ENCODE measurements at regions not wholly inside any gene's neighbourhood (a gene's known extent, or its start where the extent isn't known, plus 50 kb on each side); places are given as distances from the start of the nearest gene placed in this dataset.
A peak's percentile ranks its signal among the peaks of the same experiment; 100 is the strongest.
"Not testable (repeated sequence)": the region's sequence is repeated elsewhere in the genome, so short reads cannot be mapped to it uniquely, and the experiment has no call there.

GRCh38 chr21:14008436-14008835 is 202.3 kb downstream of the LIPI start:
- not testable (repeated sequence) for DNase-seq (ENCODE audit: low read depth in 2 of 2)

- not testable (repeated sequence) for DNase-seq (ENCODE audit: low read depth in 2 of 2)
Measured at GRCh38 chr21:14008006-14008405, 202.7 kb downstream of the LIPI start.

GRCh38 chr21:14006144-14006543 is 204.6 kb downstream of the LIPI start:
- DNase-seq (ENCODE audit: low read depth in 2 of 2): not testable (repeated sequence)

- not testable (repeated sequence) for DNase-seq (ENCODE audit: low read depth in 2 of 2)
Measured at GRCh38 chr21:13986996-13987958, 223.5 kb downstream of the LIPI start.

- not testable (repeated sequence) for DNase-seq (ENCODE audit: low read depth in 2 of 2)
Measured at GRCh38 chr21:13985865-13986863, 224.6 kb downstream of the LIPI start.

- not testable (repeated sequence) for DNase-seq (ENCODE audit: low read depth in 2 of 2)
Measured at GRCh38 chr21:13985137-13985864, 225.5 kb downstream of the LIPI start.

GRCh38 chr21:13984728-13985127 is 226.0 kb downstream of the LIPI start:
- not testable (repeated sequence) for DNase-seq (ENCODE audit: low read depth in 2 of 2)

- not testable (repeated sequence) for DNase-seq (ENCODE audit: low read depth in 2 of 2)
Measured at GRCh38 chr21:13981176-13982087, 229.3 kb downstream of the LIPI start.

GRCh38 chr21:13980115-13980662 is 230.6 kb downstream of the LIPI start:
- DNase-seq (ENCODE audit: low read depth in 2 of 2): peak; percentile 28 to 37

GRCh38 chr21:13979608-13980007 is 231.1 kb downstream of the LIPI start:
- not testable (repeated sequence) for DNase-seq (ENCODE audit: low read depth in 2 of 2)

GRCh38 chr21:13974582-13974981 is 236.2 kb downstream of the LIPI start:
- DNase-seq (ENCODE audit: low read depth in 2 of 2): not testable (repeated sequence)

GRCh38 chr21:13969853-13970252 is 240.9 kb downstream of the LIPI start:
- DNase-seq (ENCODE audit: low read depth in 2 of 2): not testable (repeated sequence)

GRCh38 chr21:13969002-13969401 is 241.8 kb downstream of the LIPI start:
- not testable (repeated sequence) for DNase-seq (ENCODE audit: low read depth in 2 of 2)

GRCh38 chr21:13963259-13963658 is 247.5 kb downstream of the LIPI start:
- not testable (repeated sequence) for DNase-seq (ENCODE audit: low read depth in 2 of 2)

- DNase-seq (ENCODE audit: low read depth in 2 of 2): no peak
Measured at GRCh38 chr21:13937236-13937635, 273.5 kb downstream of the LIPI start.

- DNase-seq (ENCODE audit: low read depth in 2 of 2): not testable (repeated sequence)
Measured at GRCh38 chr21:13936033-13936937, 274.5 kb downstream of the LIPI start.

- not testable (repeated sequence) for DNase-seq (ENCODE audit: low read depth in 2 of 2)
Measured at GRCh38 chr21:13935396-13936032, 275.2 kb downstream of the LIPI start.

GRCh38 chr21:13934887-13935342 is 275.8 kb downstream of the LIPI start:
- DNase-seq (ENCODE audit: low read depth in 2 of 2): not testable (repeated sequence)

Measured in stimulated activated CD8-positive, alpha-beta memory T cell treated with anti-CD3 and anti-CD28 coated beads, Interleukin-7, amount 100 ng/mL, for 1 hour (primary cell).